ENCODE measurements at regions not wholly inside any gene's neighbourhood (a gene's known extent, or its start where the extent isn't known, plus 50 kb on each side); places are given as distances from the start of the nearest gene placed in this dataset.

GRCh38 chr11:121936781-121937447 lies 179.1 kb downstream of the BLID start:
- TF ChIP-seq CTCF (IDR thresholded peaks at IDR 0.05; ENCODE audit: low read depth, low read length, missing control alignments): no peak
- no peak overlapping the region for H3K4me3 ChIP-seq (ENCODE audit: low read depth, low read length)
- no peak for DNase-seq (ENCODE audit: low read depth)

- DNase-seq (ENCODE audit: low read depth): no peak
- TF ChIP-seq CTCF (IDR thresholded peaks at IDR 0.05; ENCODE audit: low read depth, low read length, missing control alignments): no peak
- H3K4me3 ChIP-seq (ENCODE audit: low read depth, low read length): no peak overlapping the region
Measured at GRCh38 chr11:121936370-121936769, 179.6 kb downstream of the BLID start.

GRCh38 chr11:121933694-121934093 lies 182.3 kb downstream of the BLID start:
- no peak for DNase-seq (ENCODE audit: low read depth)
- TF ChIP-seq CTCF (IDR thresholded peaks at IDR 0.05; ENCODE audit: low read depth, low read length, missing control alignments): no peak
- no peak overlapping the region for H3K4me3 ChIP-seq (ENCODE audit: low read depth, low read length)

GRCh38 chr11:121933294-121933693 lies 182.7 kb downstream of the BLID start:
- H3K4me3 ChIP-seq (ENCODE audit: low read depth, low read length): no peak overlapping the region
- no peak for TF ChIP-seq CTCF (IDR thresholded peaks at IDR 0.05; ENCODE audit: low read depth, low read length, missing control alignments)

GRCh38 chr11:121932646-121933185 lies 183.3 kb downstream of the BLID start:
- no peak overlapping the region for H3K4me3 ChIP-seq (ENCODE audit: low read depth, low read length)
- TF ChIP-seq CTCF (IDR thresholded peaks at IDR 0.05; ENCODE audit: low read depth, low read length, missing control alignments): no peak
- DNase-seq (ENCODE audit: low read depth): no peak

More at GRCh38 chr11:121933294-121933693, 182.7 kb downstream of the BLID start:
- no peak for DNase-seq (ENCODE audit: low read depth)

- DNase-seq (ENCODE audit: low read depth): no peak
- H3K4me3 ChIP-seq (ENCODE audit: low read depth, low read length): no peak overlapping the region
- TF ChIP-seq CTCF (IDR thresholded peaks at IDR 0.05; ENCODE audit: low read depth, low read length, missing control alignments): no peak
Measured at GRCh38 chr11:121931748-121932352, 184.2 kb downstream of the BLID start.

Data from GM12864 (cell line).